ENCODE measurements at regions not wholly inside any gene's neighbourhood (a gene's known extent, or its start where the extent isn't known, plus 50 kb on each side); places are given as distances from the start of the nearest gene placed in this dataset.

GRCh38 chr2:223357076-223357475 is 245.1 kb downstream of the SCG2 start (continued):
- TF ChIP-seq ATF3 (IDR thresholded peaks at IDR 0.05; ENCODE audit: insufficient read depth, low read depth, low read length): no peak
- no peak for TF ChIP-seq TEAD4 (IDR thresholded peaks at IDR 0.05; ENCODE audit: low read depth, low read length)
- no peak for TF ChIP-seq GTF2F1 (IDR thresholded peaks at IDR 0.05; ENCODE audit: borderline replicate concordance, low read depth, low read length)

Measured in H1 (cell line).